ENCODE measurements at regions not wholly inside any gene's neighbourhood (a gene's known extent, or its start where the extent isn't known, plus 50 kb on each side); places are given as distances from the start of the nearest gene placed in this dataset.
"Not testable (repeated sequence)": the region's sequence is repeated elsewhere in the genome, so short reads cannot be mapped to it uniquely, and the experiment has no call there.

GRCh38 chr4:19194672-19195071 lies 1057.0 kb upstream of the SLIT2 start:
- no peak for DNase-seq (ENCODE audit: low spot score)
- TF ChIP-seq CTCF (IDR thresholded peaks at IDR 0.05; ENCODE audit: extremely low read depth, missing control alignments): no peak

GRCh38 chr4:19193274-19193981 lies 1058.3 kb upstream of the SLIT2 start:
- DNase-seq (ENCODE audit: low spot score): no peak

DNA sequence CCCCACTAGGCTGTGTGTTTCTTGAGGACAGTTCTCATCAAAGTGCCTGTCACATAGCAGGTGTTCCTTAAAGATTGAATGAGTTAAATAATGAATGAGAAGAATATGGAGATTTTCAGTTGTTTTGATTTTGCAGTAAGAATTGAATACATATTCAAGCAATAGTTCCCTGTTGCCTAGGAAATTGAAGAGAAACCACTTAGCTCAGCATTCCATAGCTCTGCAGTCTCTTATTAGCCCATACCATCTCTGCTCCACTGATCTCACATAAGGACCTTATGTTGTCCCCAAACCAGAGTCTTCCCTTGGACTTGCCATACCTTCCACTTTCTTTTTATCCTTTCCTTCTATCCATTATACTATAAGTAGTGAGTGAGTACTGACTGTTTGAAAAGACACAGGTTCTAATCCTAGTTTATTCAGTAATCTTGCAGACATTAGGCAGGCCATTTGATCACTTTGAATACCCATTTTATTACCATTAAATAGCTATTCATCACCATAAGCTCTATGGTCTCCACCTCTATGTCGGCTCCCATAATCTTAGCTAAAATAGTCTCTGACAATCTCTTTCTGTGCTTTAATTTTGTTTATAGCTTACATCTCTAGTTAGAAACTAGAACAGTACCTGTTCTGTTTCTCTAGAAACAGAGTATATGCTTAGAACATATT lies 1059.6 kb upstream of the SLIT2 start:
- no peak for DNase-seq (ENCODE audit: low spot score)
- TF ChIP-seq CTCF (IDR thresholded peaks at IDR 0.05; ENCODE audit: extremely low read depth, missing control alignments): no peak

More at GRCh38 chr4:19193274-19193981, 1058.3 kb upstream of the SLIT2 start:
- TF ChIP-seq CTCF (IDR thresholded peaks at IDR 0.05; ENCODE audit: extremely low read depth, missing control alignments): no peak

- DNase-seq (ENCODE audit: low spot score): no peak
- no peak for TF ChIP-seq CTCF (IDR thresholded peaks at IDR 0.05; ENCODE audit: extremely low read depth, missing control alignments)
Measured at GRCh38 chr4:19187691-19188090, 1064.0 kb upstream of the SLIT2 start.

GRCh38 chr4:19187096-19187495 lies 1064.6 kb upstream of the SLIT2 start:
- DNase-seq (ENCODE audit: low spot score): no peak
- no peak for TF ChIP-seq CTCF (IDR thresholded peaks at IDR 0.05; ENCODE audit: extremely low read depth, missing control alignments)

DNA sequence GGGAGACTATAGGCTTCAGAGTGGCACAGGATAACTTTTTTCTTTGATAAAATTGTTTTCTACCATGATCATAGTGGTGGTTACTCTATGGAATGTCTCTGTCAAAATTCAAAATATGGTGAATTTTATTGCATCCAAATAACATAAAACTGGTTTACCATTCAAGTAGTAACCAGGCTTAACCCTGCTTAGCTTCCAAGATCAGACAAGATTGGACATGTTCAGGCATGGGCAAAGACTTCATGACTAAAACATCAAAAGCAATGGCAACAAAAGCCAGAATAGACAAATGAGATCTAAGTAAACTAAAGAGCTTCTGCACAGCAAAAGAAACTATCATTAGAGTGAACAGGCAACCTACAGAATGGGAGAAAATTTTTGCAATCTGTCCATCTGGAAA lies 1070.1 kb upstream of the SLIT2 start:
- not testable (repeated sequence) for DNase-seq (ENCODE audit: low spot score)

DNA sequence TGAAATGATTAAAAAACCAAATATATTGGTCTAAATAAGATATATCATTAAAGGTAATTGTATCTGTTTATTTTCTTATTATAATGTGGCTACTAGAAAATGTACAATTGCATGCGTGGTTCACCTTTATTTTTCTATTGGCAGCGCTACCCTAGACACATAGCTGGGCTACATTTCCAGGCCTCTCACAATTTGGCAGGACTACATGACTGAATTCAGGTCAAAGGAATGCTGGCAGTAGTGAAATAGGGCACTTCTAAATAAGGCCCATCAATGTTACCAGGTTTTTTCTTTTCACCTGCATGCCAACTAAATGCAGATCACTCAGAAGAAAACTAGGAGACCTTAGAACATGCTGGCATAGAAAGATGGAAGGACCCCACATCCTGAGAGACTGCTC lies 1072.9 kb upstream of the SLIT2 start:
- no peak for DNase-seq (ENCODE audit: low spot score)
- no peak for TF ChIP-seq CTCF (IDR thresholded peaks at IDR 0.05; ENCODE audit: extremely low read depth, missing control alignments)

DNA sequence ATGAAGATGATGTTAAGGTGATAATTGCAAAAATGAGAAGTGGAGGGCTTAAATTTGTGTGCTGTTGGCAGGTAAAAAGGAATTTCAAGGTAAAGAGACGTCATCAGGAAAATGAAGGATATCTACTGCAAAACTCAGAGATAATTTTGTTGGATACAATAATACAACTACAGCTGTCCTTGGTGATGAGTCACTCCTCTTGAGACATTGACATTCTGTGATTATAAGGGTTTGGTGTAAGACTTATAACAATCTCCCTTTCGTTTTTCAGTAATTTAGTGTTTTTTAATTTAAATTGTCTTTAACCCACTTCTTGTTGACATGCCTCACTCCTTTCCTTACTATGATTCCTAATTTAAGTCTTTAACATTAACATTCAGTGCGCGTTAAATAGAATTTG lies 1074.1 kb upstream of the SLIT2 start:
- DNase-seq (ENCODE audit: low spot score): no peak
- no peak for TF ChIP-seq CTCF (IDR thresholded peaks at IDR 0.05; ENCODE audit: extremely low read depth, missing control alignments)
